Activated naive CD8-positive, alpha-beta T cell treated with anti-CD3 and anti-CD28 coated beads, Interleukin-2, amount 10 ng/mL, durations not matched to agents 7 days and 5 days (primary cell): ENCODE measurements at regions not wholly inside any gene's neighbourhood (a gene's known extent, or its start where the extent isn't known, plus 50 kb on each side); places are given as distances from the start of the nearest gene placed in this dataset.
"Not testable (repeated sequence)": the region's sequence is repeated elsewhere in the genome, so short reads cannot be mapped to it uniquely, and the experiment has no call there.

ENCODE experiments used
- ATAC-seq: fragments of 150-1000 bp; cut with Tn5 transposase; one replicate; pipeline ENCODE4 v1.10.0; 2021; ENCODE audit warnings: low read depth, moderate library complexity
- POLR2A ChIA-PET: fragments of 350-600 bp; sonication (Branson Sonifier 250); formaldehyde crosslinking; loops from one replicate; lab custom pipeline; 2021; ENCODE audit warnings: antibody characterized with exemption; lab: Charles Lee
- DNase-seq: peaks from one replicate; pipeline ENCODE4 v3.0.0; 2021
- H3K27ac Mint-ChIP-seq: one replicate; pipeline ENCODE4 v1.8.0; 2022; ENCODE audit warnings: mild to moderate bottlenecking, mixed read lengths
- H3K27me3 Mint-ChIP-seq: one replicate; pipeline ENCODE4 v1.8.0; 2022; ENCODE audit warnings: mild to moderate bottlenecking, moderate library complexity, mixed read lengths
- H3K36me3 Mint-ChIP-seq: one replicate; pipeline ENCODE4 v1.8.0; 2021; ENCODE audit warnings: mild to moderate bottlenecking, mixed read lengths
- H3K4me1 Mint-ChIP-seq: one replicate; pipeline ENCODE4 v1.8.0; 2021; ENCODE audit warnings: mixed read lengths
- H3K4me3 Mint-ChIP-seq: one replicate; pipeline ENCODE4 v1.8.0; 2022; ENCODE audit warnings: mild to moderate bottlenecking, moderate library complexity, mixed read lengths
- H3K9me3 Mint-ChIP-seq: one replicate; pipeline ENCODE4 v1.8.0; 2021; ENCODE audit warnings: mixed read lengths

GRCh38 chr6:57983603-57984002 is 666.2 kb downstream of the PRIM2 start:
- DNase-seq, H3K27ac Mint-ChIP-seq, H3K9me3 Mint-ChIP-seq, H3K4me3 Mint-ChIP-seq, ATAC-seq, H3K36me3 Mint-ChIP-seq, POLR2A ChIA-PET, H3K4me1 Mint-ChIP-seq: not testable (repeated sequence)
- peaks cover 17% of the 10 kb centered on the region for H3K27me3 Mint-ChIP-seq

GRCh38 chr6:57984575-57984974 is 667.1 kb downstream of the PRIM2 start:
- peaks cover 17% of the 10 kb centered on the region for H3K27me3 Mint-ChIP-seq
- DNase-seq, H3K4me3 Mint-ChIP-seq, H3K36me3 Mint-ChIP-seq, H3K9me3 Mint-ChIP-seq, POLR2A ChIA-PET, H3K4me1 Mint-ChIP-seq, H3K27ac Mint-ChIP-seq, ATAC-seq: not testable (repeated sequence)

GRCh38 chr6:57985734-57986133 is 668.3 kb downstream of the PRIM2 start:
- peaks cover 17% of the 10 kb centered on the region for H3K27me3 Mint-ChIP-seq
- H3K4me1 Mint-ChIP-seq, DNase-seq, H3K9me3 Mint-ChIP-seq, H3K36me3 Mint-ChIP-seq, ATAC-seq, POLR2A ChIA-PET, H3K27ac Mint-ChIP-seq, H3K4me3 Mint-ChIP-seq: not testable (repeated sequence)

- H3K27ac Mint-ChIP-seq, DNase-seq, ATAC-seq, H3K4me1 Mint-ChIP-seq, H3K9me3 Mint-ChIP-seq, H3K36me3 Mint-ChIP-seq, H3K4me3 Mint-ChIP-seq, POLR2A ChIA-PET: not testable (repeated sequence)
- H3K27me3 Mint-ChIP-seq, result peaks cover 17% of the 10 kb centered on the region
Measured at GRCh38 chr6:57986584-57986983, 669.2 kb downstream of the PRIM2 start.

GRCh38 chr6:57989520-57990080 is 672.2 kb downstream of the PRIM2 start:
- H3K27ac Mint-ChIP-seq, DNase-seq, H3K4me1 Mint-ChIP-seq, POLR2A ChIA-PET, H3K4me3 Mint-ChIP-seq, H3K36me3 Mint-ChIP-seq, H3K9me3 Mint-ChIP-seq, ATAC-seq: not testable (repeated sequence)
- peaks cover 14% of the 10 kb centered on the region for H3K27me3 Mint-ChIP-seq

GRCh38 chr6:57998858-57999619 is 681.6 kb downstream of the PRIM2 start:
- H3K36me3 Mint-ChIP-seq, ATAC-seq, H3K27ac Mint-ChIP-seq, DNase-seq, H3K27me3 Mint-ChIP-seq, H3K9me3 Mint-ChIP-seq, H3K4me3 Mint-ChIP-seq, H3K4me1 Mint-ChIP-seq, POLR2A ChIA-PET: not testable (repeated sequence)

GRCh38 chr6:58000233-58000632 is 682.8 kb downstream of the PRIM2 start:
- H3K4me1 Mint-ChIP-seq, H3K4me3 Mint-ChIP-seq, POLR2A ChIA-PET, H3K9me3 Mint-ChIP-seq, ATAC-seq, DNase-seq, H3K36me3 Mint-ChIP-seq, H3K27me3 Mint-ChIP-seq, H3K27ac Mint-ChIP-seq: not testable (repeated sequence)

- H3K4me1 Mint-ChIP-seq, H3K9me3 Mint-ChIP-seq, H3K27me3 Mint-ChIP-seq, H3K36me3 Mint-ChIP-seq, POLR2A ChIA-PET, DNase-seq, H3K4me3 Mint-ChIP-seq, H3K27ac Mint-ChIP-seq, ATAC-seq: not testable (repeated sequence)
Measured at GRCh38 chr6:58003417-58004167, 686.2 kb downstream of the PRIM2 start.

- H3K27ac Mint-ChIP-seq, H3K9me3 Mint-ChIP-seq, H3K27me3 Mint-ChIP-seq, H3K4me3 Mint-ChIP-seq, H3K4me1 Mint-ChIP-seq, DNase-seq, H3K36me3 Mint-ChIP-seq, ATAC-seq, POLR2A ChIA-PET: not testable (repeated sequence)
Measured at GRCh38 chr6:58007334-58008000, 690.0 kb downstream of the PRIM2 start.

- DNase-seq, POLR2A ChIA-PET, H3K9me3 Mint-ChIP-seq, H3K4me1 Mint-ChIP-seq, ATAC-seq, H3K27me3 Mint-ChIP-seq, H3K27ac Mint-ChIP-seq, H3K4me3 Mint-ChIP-seq, H3K36me3 Mint-ChIP-seq: not testable (repeated sequence)
Measured at GRCh38 chr6:58008001-58008335, 690.5 kb downstream of the PRIM2 start.

- ATAC-seq, H3K27me3 Mint-ChIP-seq, DNase-seq, H3K27ac Mint-ChIP-seq, H3K4me3 Mint-ChIP-seq, H3K9me3 Mint-ChIP-seq, POLR2A ChIA-PET, H3K4me1 Mint-ChIP-seq, H3K36me3 Mint-ChIP-seq: not testable (repeated sequence)
Measured at GRCh38 chr6:58011954-58012600, 694.6 kb downstream of the PRIM2 start.

- H3K36me3 Mint-ChIP-seq, H3K27ac Mint-ChIP-seq, H3K9me3 Mint-ChIP-seq, H3K4me3 Mint-ChIP-seq, ATAC-seq, H3K27me3 Mint-ChIP-seq, POLR2A ChIA-PET, DNase-seq, H3K4me1 Mint-ChIP-seq: not testable (repeated sequence)
Measured at GRCh38 chr6:58016614-58017013, 699.2 kb downstream of the PRIM2 start.

- H3K27me3 Mint-ChIP-seq, DNase-seq, H3K4me3 Mint-ChIP-seq, H3K36me3 Mint-ChIP-seq, H3K4me1 Mint-ChIP-seq, POLR2A ChIA-PET, H3K9me3 Mint-ChIP-seq, H3K27ac Mint-ChIP-seq, ATAC-seq: not testable (repeated sequence)
Measured at GRCh38 chr6:58028188-58028587, 710.8 kb downstream of the PRIM2 start.
